A549 (cell line): ENCODE measurements at regions not wholly inside any gene's neighbourhood (a gene's known extent, or its start where the extent isn't known, plus 50 kb on each side); places are given as distances from the start of the nearest gene placed in this dataset.

Source experiments
- JUN ChIP-seq, 2 experiments: fragments of >200 bp; sonication (Bioruptor Twin); formaldehyde crosslinking; IDR thresholded peaks; 2 replicates in 1 of 2; 3 replicates in 1 of 2; pipeline ENCODE4 v1.6.1; 2016 to 2017
- TF ChIP-seq, protein P1 (sequence below): fragments of >200 bp; sonication (Bioruptor Twin); formaldehyde crosslinking; IDR thresholded peaks from 3 replicates; pipeline ENCODE4 v1.5.1; 2016

GRCh38 chr7:65221683-65222082, 152.0 kb upstream of the ZNF92 start:
- TF ChIP-seq, protein P1, sequence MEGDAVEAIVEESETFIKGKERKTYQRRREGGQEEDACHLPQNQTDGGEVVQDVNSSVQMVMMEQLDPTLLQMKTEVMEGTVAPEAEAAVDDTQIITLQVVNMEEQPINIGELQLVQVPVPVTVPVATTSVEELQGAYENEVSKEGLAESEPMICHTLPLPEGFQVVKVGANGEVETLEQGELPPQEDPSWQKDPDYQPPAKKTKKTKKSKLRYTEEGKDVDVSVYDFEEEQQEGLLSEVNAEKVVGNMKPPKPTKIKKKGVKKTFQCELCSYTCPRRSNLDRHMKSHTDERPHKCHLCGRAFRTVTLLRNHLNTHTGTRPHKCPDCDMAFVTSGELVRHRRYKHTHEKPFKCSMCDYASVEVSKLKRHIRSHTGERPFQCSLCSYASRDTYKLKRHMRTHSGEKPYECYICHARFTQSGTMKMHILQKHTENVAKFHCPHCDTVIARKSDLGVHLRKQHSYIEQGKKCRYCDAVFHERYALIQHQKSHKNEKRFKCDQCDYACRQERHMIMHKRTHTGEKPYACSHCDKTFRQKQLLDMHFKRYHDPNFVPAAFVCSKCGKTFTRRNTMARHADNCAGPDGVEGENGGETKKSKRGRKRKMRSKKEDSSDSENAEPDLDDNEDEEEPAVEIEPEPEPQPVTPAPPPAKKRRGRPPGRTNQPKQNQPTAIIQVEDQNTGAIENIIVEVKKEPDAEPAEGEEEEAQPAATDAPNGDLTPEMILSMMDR: no peak
- no peak for TF ChIP-seq JUN (IDR thresholded peaks at IDR 0.05)
